ENCODE measurements at regions not wholly inside any gene's neighbourhood (a gene's known extent, or its start where the extent isn't known, plus 50 kb on each side); places are given as distances from the start of the nearest gene placed in this dataset.

- DNase-seq, result no peak
Measured at GRCh38 chr1:189819751-189820150, 657.9 kb downstream of the BRINP3 start.

- DNase-seq, result no peak
Measured at GRCh38 chr1:189821833-189822232, 655.8 kb downstream of the BRINP3 start.

DNA sequence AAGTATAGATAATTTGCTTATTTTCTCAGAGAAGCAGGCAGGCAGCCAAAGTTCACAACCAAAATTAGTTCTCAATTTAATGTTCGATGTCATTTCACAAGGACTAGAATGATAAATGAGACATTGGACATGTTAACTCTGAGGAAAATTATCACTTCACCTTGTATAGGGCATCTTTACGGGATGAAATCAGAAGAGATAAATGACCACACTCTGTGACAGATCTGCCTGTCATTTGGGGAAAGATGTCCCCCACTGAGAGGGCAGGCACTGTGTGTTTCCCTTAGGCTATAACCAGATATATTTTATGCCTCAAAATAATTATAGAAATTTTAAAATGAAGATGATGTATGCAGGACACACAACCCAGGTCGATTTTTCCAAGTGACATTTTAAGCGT is 642.9 kb downstream of the BRINP3 start:
- no peak for DNase-seq

GRCh38 chr1:189847613-189848012 is 630.1 kb downstream of the BRINP3 start:
- no peak for DNase-seq

- no peak for DNase-seq
Measured at GRCh38 chr1:189851806-189852367, 625.8 kb downstream of the BRINP3 start.

DNA sequence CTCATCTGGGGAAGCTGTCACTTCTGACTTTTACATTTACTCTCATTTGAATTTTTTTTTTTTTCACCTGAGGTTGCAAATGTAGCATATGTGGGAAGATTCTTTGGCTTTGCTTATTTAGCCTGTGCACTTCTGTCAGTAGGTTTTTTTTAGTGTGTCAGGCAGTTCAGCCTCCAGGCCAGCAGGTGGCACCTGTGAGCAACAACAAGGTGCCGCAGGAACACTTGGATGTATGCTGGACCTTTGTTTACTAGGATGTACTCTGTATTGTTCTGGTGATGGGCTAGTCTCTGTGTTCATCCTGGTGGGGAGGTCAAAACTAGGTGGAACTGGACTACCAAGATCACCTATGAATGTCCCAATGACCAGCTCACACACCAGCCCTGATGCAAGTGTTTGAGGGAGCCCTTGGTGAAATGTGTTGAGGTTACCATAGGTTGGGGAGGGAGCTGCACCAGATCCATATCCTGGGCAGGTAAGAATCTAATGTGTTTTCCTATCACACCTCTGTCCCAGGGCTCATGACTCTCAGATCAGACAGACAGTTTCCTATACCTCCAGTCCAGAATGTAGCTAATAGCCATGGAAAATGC is 618.2 kb downstream of the BRINP3 start:
- DNase-seq, result no peak

DNA sequence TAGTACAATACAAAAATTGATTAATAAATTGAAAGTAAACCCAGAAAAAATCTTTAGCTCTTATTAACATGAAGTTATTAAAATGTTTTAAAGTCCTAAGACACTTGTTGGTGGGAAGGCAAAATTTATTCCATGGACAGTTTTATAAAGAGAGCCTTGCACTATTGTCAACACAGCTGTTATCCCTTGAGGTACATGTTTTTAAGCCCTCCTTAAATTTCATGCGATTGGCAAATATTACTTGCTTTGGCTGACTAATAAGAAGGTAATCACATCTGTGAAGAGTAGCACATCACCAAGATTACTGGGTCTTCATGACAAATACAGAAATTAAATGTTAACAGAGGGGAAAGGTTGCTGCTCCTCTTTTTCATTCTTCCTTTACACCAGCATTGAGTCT is 611.1 kb downstream of the BRINP3 start:
- no peak for DNase-seq

- no peak for DNase-seq
Measured at GRCh38 chr1:189868021-189868420, 609.6 kb downstream of the BRINP3 start.

GRCh38 chr1:189874715-189875435 is 602.8 kb downstream of the BRINP3 start:
- DNase-seq, result no peak

DNA sequence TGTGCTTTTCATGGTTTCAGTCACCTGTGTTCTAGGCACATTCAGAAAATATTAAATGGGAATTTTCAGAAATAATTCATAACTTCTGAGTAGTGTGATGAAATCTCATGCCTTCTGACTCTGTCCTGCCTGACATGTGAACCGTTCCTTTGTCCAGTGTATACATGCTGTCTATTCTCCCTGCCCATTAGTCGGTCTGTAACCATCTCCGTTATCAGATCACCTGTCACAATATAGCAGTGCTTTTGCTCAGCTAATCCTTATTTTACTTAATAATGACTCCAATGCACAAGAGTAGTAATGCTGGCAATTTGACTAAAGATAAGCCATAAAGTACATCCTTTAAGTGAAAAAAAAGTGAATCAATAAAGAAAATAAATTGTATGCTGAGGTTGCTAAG is 597.5 kb downstream of the BRINP3 start:
- DNase-seq, result no peak

- DNase-seq, result no peak
Measured at GRCh38 chr1:189899686-189900425, 577.8 kb downstream of the BRINP3 start.

GRCh38 chr1:189904509-189904908 is 573.2 kb downstream of the BRINP3 start:
- no peak for DNase-seq

DNA sequence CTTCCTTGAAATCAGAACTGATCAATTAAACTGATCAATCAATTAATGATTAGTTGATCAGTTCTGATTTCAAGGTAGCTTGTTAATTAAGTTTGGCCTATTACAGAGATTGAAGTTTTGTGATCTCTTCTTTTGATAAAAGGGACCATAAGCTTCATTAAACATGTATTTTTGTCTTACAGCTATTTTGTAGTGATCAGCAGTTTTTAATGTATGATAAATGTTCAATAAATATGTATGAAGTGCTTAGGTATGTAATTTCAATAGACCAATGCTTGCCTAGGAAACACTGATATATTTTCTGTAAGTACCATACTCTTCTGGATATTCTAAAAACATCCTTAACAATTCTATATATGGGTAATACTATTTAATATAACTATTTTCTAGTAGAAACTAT is 569.6 kb downstream of the BRINP3 start:
- no peak for DNase-seq

GRCh38 chr1:189921613-189922012 is 556.1 kb downstream of the BRINP3 start:
- DNase-seq, result no peak

GRCh38 chr1:189927641-189928040 is 550.0 kb downstream of the BRINP3 start:
- DNase-seq, result no peak

GRCh38 chr1:189929501-189930099 is 548.1 kb downstream of the BRINP3 start:
- no peak for DNase-seq

DNA sequence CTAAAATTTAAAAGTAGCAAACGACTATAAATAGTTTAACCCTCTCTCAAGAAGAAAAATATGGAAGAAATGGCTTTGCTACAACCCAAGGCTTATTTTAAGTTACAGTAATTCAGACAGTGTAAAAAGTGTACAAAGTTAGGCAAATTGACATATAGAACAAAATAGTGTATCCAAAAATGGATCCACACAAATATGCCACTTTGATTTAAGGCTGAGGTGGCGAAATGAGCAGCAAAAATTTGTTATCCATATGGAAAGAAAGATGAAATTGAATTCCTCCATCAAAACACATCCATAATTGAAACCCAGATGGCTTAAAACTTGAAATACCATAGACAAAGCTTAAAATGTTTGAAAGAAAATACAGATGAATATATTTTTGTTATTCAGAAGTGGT is 540.8 kb downstream of the BRINP3 start:
- no peak for DNase-seq

- no peak for DNase-seq
Measured at GRCh38 chr1:189939967-189940366, 537.7 kb downstream of the BRINP3 start.

DNA sequence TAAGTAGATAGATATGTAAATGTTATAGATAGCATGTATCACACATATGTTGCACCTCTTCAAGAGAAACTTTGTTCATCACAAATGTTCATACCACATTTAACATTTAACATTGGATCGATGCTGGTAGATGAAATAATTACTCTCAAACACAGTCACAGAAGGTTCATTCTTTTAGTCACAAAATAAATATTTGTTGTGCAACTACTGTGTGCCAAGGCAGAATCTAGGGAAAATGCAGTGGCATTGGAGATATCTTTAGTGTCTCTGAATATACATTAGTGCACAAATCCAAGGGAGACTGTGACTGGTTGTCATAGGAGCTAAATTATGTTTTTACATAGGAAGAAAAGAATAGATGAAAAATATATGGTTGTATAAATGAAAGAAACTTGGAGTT is 535.7 kb downstream of the BRINP3 start:
- DNase-seq, result no peak

DNA sequence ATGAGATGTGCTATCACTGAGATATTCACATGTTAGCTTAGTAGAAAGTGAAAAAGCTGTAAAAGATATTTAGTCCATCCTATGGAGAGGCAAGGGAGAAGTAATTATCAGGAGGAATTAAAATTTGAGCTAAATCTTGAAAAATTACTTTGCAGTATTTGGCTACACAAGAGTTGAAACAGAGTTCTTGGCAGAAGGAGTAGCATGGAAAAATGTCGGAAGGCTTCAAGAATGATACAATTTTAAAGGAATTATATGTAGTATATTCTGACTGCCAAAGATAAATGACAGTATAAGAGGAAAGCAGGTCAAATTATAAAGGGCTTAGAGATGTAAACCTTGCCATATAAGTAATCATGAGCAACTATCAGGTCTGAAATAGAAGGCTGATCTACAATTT is 518.9 kb downstream of the BRINP3 start:
- no peak for DNase-seq

DNA sequence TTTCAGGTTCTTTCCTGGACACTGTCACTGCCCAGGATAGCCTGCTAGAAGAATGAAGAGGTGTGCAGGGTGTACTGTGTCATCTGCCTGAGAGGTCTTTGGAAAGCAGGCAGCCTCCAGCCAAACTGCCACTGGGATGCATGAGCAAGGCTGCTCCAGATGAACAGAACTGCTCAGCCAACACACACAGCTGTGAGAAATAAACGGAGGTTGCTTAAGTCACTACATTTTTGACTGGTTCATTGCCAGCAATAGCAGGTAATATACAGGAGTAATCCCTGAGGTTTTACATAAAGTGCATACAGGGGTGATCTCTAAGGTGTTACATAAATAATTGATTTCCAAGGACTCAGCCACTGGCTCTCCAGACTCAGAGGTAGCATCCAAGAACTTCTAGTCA is 516.9 kb downstream of the BRINP3 start:
- no peak for DNase-seq

DNA sequence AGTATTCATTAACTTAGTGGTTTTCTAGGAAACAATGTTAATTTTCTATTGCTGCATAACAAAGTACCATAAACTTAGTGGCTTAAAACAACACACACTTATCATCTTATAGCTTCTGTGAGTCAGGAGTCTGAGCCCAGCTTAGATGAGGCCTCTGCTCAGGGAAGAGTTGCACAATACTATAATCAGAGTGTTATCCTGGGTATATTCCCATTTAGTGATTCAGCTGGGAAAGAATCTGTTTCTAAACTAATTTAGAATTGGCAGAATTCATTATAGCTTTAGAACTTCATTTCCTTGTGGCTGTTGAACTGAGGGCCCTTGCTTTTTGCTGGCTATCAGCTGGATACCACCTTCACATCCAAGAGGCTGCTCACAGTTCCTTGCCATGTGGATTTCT is 515.5 kb downstream of the BRINP3 start:
- no peak for DNase-seq
